Mucosa of descending colon (tissue), 3 donors: ENCODE measurements at regions not wholly inside any gene's neighbourhood (a gene's known extent, or its start where the extent isn't known, plus 50 kb on each side); places are given as distances from the start of the nearest gene placed in this dataset.

Experiments used
- ATAC-seq: fragments of 200-7000 bp; cut with Tn5 transposase; one replicate; pipeline ENCODE4 v1.9.1; 2020; ENCODE audit warnings: mild to moderate bottlenecking, moderate library complexity
- DNase-seq, 3 donors: peaks; one replicate each; pipeline ENCODE4 v3.0.0-alpha.2; 2020
- H3K36me3 ChIP-seq: fragments of 200-600 bp; one replicate; pipeline ENCODE4 v1.8.0; 2021; ENCODE audit warnings: low read depth, mild to moderate bottlenecking
- H3K4me1 ChIP-seq: fragments of 200-600 bp; one replicate; pipeline ENCODE4 v1.8.0; 2021; ENCODE audit warnings: low read depth, mild to moderate bottlenecking
- H3K4me3 ChIP-seq: fragments of 200-600 bp; one replicate; pipeline ENCODE4 v1.8.0; 2021; ENCODE audit warnings: mild to moderate bottlenecking
- H3K9me3 ChIP-seq: fragments of 200-600 bp; one replicate; pipeline ENCODE4 v1.8.0; 2021; ENCODE audit warnings: mild to moderate bottlenecking
- intact Hi-C, 2 donors: fragments of 100-400 bp; cut with DNase I in 1 of 2; cut with micrococcal nuclease in 1 of 2; formaldehyde crosslinking; loops; one replicate each; pipeline versions ENCODE4 v1.11.0 to v1.11.1; 2022; cut with DNase I, micrococcal nuclease
- TF ChIP-seq, protein P1 (sequence below): fragments of 200-600 bp; IDR thresholded peaks from one replicate; pipeline ENCODE4 v1.8.0; 2022; ENCODE audit warnings: antibody characterized with exemption, mild to moderate bottlenecking
- donor health status: DM: no; HTN: no; CAD: no; lungs with moderate emphysema.
- donor health status: DM: no; HTN: no; CAD: no.
- donor health status: DM: no; HTN: yes; CAD: no.

DNA sequence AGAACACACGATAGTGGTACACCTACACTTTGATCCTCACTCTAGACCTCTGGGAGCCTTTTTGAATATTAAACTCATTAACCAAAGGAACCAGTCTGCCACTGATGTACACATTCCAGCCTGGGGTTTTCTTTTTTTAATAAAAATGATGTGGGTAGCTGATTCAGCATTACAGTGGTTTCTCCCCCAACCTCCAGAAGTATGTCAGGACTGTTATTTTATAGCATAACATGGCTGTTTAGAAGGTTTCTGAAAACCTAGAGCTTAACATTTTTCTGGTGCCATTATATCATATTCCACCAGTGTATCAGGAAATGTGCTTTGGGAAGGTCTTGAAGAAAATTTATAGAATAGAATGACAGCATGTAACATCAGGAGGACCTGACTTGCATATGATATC lies 540.9 kb upstream of the WWC1 start:
- no peak for DNase-seq
- TF ChIP-seq, protein P1, sequence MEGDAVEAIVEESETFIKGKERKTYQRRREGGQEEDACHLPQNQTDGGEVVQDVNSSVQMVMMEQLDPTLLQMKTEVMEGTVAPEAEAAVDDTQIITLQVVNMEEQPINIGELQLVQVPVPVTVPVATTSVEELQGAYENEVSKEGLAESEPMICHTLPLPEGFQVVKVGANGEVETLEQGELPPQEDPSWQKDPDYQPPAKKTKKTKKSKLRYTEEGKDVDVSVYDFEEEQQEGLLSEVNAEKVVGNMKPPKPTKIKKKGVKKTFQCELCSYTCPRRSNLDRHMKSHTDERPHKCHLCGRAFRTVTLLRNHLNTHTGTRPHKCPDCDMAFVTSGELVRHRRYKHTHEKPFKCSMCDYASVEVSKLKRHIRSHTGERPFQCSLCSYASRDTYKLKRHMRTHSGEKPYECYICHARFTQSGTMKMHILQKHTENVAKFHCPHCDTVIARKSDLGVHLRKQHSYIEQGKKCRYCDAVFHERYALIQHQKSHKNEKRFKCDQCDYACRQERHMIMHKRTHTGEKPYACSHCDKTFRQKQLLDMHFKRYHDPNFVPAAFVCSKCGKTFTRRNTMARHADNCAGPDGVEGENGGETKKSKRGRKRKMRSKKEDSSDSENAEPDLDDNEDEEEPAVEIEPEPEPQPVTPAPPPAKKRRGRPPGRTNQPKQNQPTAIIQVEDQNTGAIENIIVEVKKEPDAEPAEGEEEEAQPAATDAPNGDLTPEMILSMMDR = no peak
- no peaks in the 10 kb centered on the region for H3K36me3 ChIP-seq
- H3K4me1 ChIP-seq = no peaks in the 10 kb centered on the region
- no peak for ATAC-seq
- intact Hi-C loops = no loop called here
- no peak overlapping the region for H3K4me3 ChIP-seq
- H3K9me3 ChIP-seq = no peaks in the 10 kb centered on the region

DNA sequence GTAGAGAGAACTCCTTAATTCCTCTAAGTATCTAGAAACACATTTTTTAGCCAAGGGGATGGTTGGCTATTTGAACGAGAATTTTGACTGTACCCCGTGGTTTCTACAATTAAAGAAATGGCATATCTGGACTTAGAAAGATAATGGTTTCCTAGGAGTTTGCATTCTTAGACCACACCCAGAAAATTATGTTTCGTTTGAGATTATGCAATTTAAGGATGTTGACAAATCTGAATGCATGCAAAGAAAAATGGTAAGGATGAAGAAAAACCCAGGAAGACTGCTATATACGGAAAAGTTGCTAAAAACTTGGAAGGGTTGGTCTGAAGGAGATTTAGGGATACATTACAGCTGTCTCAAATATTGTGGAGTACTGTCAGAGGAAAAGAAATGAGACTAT lies 538.5 kb upstream of the WWC1 start:
- H3K36me3 ChIP-seq = no peaks in the 10 kb centered on the region

DNA sequence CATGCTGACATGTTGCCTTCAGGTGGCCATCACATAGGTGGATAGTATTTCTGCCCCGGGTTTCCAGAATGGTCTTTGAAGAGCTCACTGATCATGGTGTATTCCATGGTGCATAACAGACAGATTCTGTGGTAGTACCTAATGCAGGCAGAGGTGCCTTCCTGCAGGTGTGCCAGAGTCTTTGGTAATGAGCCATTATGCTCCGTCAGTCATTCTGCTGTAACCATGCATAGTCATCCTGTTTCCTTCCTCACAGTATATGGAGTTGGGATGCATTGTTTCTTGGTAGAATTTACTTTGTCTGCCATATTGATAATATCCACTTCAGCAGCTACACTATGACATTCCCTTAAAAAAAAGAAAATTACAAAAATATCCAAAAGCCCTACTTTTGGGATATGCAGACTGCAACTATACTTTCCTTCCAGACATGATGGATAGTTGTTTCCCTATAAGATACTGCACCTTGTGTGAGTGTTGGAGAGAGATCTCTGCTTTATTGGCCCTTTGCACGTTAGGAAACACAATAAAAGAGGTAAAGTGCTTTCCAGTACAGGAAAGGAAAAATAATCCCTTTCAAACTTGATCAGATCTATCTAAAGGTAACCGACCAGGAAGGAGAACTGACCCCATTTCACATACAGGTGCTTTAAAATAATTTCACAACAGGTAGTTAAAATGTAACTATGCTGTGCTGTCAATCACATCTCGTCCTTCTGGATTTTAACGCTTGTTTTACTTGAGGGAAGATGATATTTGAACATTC lies 537.5 kb upstream of the WWC1 start:
- Histone ChIP-seq H3K9me3 (no peaks in the 10 kb centered on the region), H3K4me1 (no peaks in the 10 kb centered on the region), H3K36me3 (no peaks in the 10 kb centered on the region), H3K4me3 (no peak overlapping the region)
- intact Hi-C loops = no loop called here
- TF ChIP-seq, protein P1 = no peak
- peak; percentile 86 for ATAC-seq
- peak in 1 of 3 donors; percentile 1 for DNase-seq

More for the DNA sequence above, 538.5 kb upstream of the WWC1 start:
- ATAC-seq (no peak), DNase-seq (no peak)
- TF ChIP-seq, protein P1 = no peak
- no peak overlapping the region for H3K4me3 ChIP-seq
- no peaks in the 10 kb centered on the region for H3K4me1 ChIP-seq
- no peaks in the 10 kb centered on the region for H3K9me3 ChIP-seq
- intact Hi-C loops = no loop called here

DNA sequence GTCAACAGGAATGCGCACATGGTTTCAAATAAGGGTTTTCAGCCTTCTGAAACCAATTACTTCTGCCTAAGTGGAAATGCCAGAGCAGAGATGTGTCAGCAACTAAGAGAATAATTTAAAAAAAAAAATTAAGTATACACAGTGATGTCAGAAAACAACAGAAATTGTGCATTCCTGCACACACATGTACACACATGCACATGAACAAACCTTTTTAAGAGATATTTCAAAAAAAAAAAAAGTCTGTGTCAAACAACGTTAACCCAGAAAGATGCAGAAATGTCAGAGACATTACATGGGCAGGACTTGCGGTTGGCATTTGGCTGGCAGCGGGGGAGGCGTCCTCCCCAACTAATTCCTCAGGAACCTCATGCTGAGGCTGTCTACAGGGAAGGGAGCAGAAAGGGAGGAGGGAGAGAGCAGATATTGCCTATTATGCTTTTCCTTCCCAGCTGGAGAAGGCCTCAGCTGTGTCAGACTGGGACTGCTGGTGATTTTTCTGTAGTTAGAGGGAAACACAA lies 536.9 kb upstream of the WWC1 start:
- H3K9me3 ChIP-seq = no peaks in the 10 kb centered on the region
- H3K4me3 ChIP-seq = no peak overlapping the region
- intact Hi-C loops = no loop called here
- DNase-seq = no peak
- no peaks in the 10 kb centered on the region for H3K36me3 ChIP-seq
- no peaks in the 10 kb centered on the region for H3K4me1 ChIP-seq
- ATAC-seq = no peak
- TF ChIP-seq, protein P1 = no peak

DNA sequence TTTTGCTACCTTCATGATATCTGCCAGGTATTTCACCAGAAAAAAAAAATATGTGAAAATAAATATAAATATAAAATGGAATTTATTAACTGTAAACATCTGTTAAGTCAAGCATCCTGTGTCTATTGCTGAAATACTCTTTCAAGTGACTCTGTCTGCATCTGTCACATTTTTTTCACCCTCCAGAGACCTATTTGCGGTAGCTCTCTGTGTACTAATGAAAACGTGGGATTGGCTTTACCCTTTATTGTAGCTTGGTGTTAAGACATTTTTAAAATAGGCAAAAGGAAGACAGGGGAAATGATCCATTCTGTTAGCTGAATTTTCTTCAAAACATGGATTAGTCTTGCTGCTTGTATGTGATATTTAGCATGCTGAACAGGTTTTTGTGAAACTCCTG lies 536.0 kb upstream of the WWC1 start:
- TF ChIP-seq, protein P1 = no peak
- ATAC-seq (no peak), DNase-seq (no peak)
- intact Hi-C loops = no loop called here
- Histone ChIP-seq H3K4me1 (no peaks in the 10 kb centered on the region), H3K4me3 (no peak overlapping the region), H3K9me3 (no peaks in the 10 kb centered on the region), H3K36me3 (no peaks in the 10 kb centered on the region)
